ENCODE measurements at regions not wholly inside any gene's neighbourhood (a gene's known extent, or its start where the extent isn't known, plus 50 kb on each side); places are given as distances from the start of the nearest gene placed in this dataset.

DNA sequence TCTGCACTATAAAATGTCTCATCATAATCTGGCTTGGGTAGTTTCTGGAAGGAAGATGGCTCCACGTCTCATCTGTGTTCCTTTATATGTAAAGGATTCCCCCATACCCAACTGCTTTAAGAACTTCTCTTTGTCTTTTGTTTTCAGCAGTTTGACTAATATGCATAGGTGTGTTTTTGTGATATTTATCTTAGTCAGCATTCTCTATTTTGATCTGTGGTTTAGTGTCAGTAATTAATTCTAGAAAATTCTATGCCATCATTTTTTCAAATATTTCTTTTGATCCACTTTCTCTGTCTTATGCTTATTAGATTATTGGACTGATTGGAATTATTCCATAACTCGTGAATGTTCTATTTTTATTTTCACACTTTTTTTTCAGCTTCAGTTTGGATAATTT lies 286.3 kb upstream of the THRB start:
- no peak overlapping the region for H3K27ac Mint-ChIP-seq
- Histone ChIP-seq H3K9me3 (replicated peaks in 1 of 2; ENCODE audit: control insufficient read depth in 1 of 2, insufficient read depth in 1 of 2, low read length in 2 of 2) (peaks cover 6 to 11% of the 10 kb centered on the region in 2 donors), H3K27me3 (ENCODE audit: control insufficient read depth in 2 of 2, insufficient read depth in 2 of 2, low read length in 2 of 2) (no peaks in the 10 kb centered on the region), H3K9ac (ENCODE audit: insufficient read depth, low read length, poor library complexity, severe bottlenecking) (no peak overlapping the region), H3K36me3 (replicated peaks in 1 of 2; ENCODE audit: control insufficient read depth in 1 of 2, insufficient read depth in 2 of 2, low read length in 2 of 2) (no peaks in the 10 kb centered on the region), H4K20me1 (ENCODE audit: insufficient read depth, low read length) (no peaks in the 10 kb centered on the region), H3K79me2 (ENCODE audit: insufficient read depth, low read length) (no peaks in the 10 kb centered on the region), H2AFZ (ENCODE audit: insufficient read depth, low read depth, low read length, poor library complexity, severe bottlenecking) (no peak overlapping the region), H3K4me1 (ENCODE audit: control insufficient read depth in 1 of 2, insufficient read depth in 2 of 2, low read length in 2 of 2) (no peaks in the 10 kb centered on the region), H3K4me2 (replicated peaks; ENCODE audit: extremely low read depth, low read length, poor library complexity, severe bottlenecking) (no peak overlapping the region), H3K27ac (ENCODE audit: low read depth in 1 of 2, low read length in 2 of 2) (no peak overlapping the region), H3K4me3 (replicated peaks in 1 of 3; ENCODE audit: low read depth in 2 of 3, low read length in 3 of 3) (no peak overlapping the region)
- H3K9me3 Mint-ChIP-seq: peaks cover 2 to 12% (median 7%) of the 10 kb centered on the region in 7 donors
- DNase-seq: no peak
- no peaks in the 10 kb centered on the region for H3K4me1 Mint-ChIP-seq
- TF ChIP-seq, protein P1, sequence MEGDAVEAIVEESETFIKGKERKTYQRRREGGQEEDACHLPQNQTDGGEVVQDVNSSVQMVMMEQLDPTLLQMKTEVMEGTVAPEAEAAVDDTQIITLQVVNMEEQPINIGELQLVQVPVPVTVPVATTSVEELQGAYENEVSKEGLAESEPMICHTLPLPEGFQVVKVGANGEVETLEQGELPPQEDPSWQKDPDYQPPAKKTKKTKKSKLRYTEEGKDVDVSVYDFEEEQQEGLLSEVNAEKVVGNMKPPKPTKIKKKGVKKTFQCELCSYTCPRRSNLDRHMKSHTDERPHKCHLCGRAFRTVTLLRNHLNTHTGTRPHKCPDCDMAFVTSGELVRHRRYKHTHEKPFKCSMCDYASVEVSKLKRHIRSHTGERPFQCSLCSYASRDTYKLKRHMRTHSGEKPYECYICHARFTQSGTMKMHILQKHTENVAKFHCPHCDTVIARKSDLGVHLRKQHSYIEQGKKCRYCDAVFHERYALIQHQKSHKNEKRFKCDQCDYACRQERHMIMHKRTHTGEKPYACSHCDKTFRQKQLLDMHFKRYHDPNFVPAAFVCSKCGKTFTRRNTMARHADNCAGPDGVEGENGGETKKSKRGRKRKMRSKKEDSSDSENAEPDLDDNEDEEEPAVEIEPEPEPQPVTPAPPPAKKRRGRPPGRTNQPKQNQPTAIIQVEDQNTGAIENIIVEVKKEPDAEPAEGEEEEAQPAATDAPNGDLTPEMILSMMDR (IDR thresholded peaks at IDR 0.05): no peak
- WGBS (ENCODE audit: insufficient coverage): no CpG with 5 or more reads among the region's 2 CpGs
- intact Hi-C loops (cut with micrococcal nuclease): no loop called here
- H3K4me3 Mint-ChIP-seq: no peak overlapping the region
- no peaks in the 10 kb centered on the region for H3K27me3 Mint-ChIP-seq (ENCODE audit: low read depth in 3 of 3)
- H3K36me3 Mint-ChIP-seq: no peaks in the 10 kb centered on the region

DNA sequence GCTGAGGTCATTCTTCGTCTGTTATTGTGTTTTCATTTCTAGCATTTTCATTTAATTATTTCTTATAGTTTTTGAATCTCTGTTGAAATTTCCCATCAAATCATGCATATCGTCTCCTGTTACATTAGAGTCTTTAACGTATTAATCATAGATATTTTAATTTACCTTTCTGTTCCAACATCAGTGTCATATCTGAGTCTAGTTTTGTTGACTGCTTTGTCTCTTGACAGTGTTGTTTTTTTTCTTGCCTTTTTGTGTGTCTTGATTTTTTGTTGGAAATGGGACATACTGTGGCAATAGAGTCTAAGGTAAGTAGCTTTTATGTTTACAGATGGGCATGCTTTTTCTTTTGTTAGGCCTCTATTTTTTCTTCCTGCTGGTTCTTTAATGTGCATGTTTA lies 286.8 kb upstream of the THRB start:
- Histone ChIP-seq H3K4me2 (replicated peaks; ENCODE audit: extremely low read depth, low read length, poor library complexity, severe bottlenecking) (no peak overlapping the region), H3K36me3 (replicated peaks in 1 of 2; ENCODE audit: control insufficient read depth in 1 of 2, insufficient read depth in 2 of 2, low read length in 2 of 2) (no peaks in the 10 kb centered on the region), H3K4me1 (ENCODE audit: control insufficient read depth in 1 of 2, insufficient read depth in 2 of 2, low read length in 2 of 2) (no peaks in the 10 kb centered on the region), H2AFZ (ENCODE audit: insufficient read depth, low read depth, low read length, poor library complexity, severe bottlenecking) (no peak overlapping the region), H3K4me3 (replicated peaks in 1 of 3; ENCODE audit: low read depth in 2 of 3, low read length in 3 of 3) (no peak overlapping the region), H3K27ac (ENCODE audit: low read depth in 1 of 2, low read length in 2 of 2) (no peak overlapping the region), H3K9me3 (replicated peaks in 1 of 2; ENCODE audit: control insufficient read depth in 1 of 2, insufficient read depth in 1 of 2, low read length in 2 of 2) (peaks cover 7 to 11% of the 10 kb centered on the region in 2 donors), H3K9ac (ENCODE audit: insufficient read depth, low read length, poor library complexity, severe bottlenecking) (no peak overlapping the region), H3K27me3 (ENCODE audit: control insufficient read depth in 2 of 2, insufficient read depth in 2 of 2, low read length in 2 of 2) (no peaks in the 10 kb centered on the region), H4K20me1 (ENCODE audit: insufficient read depth, low read length) (no peaks in the 10 kb centered on the region), H3K79me2 (ENCODE audit: insufficient read depth, low read length) (no peaks in the 10 kb centered on the region)
- intact Hi-C loops (cut with micrococcal nuclease): no loop called here
- Mint-ChIP-seq H3K4me1 (no peaks in the 10 kb centered on the region), H3K27ac (no peak overlapping the region), H3K4me3 (no peak overlapping the region), H3K27me3 (ENCODE audit: low read depth in 3 of 3) (no peaks in the 10 kb centered on the region), H3K9me3 (peaks cover 2 to 12% (median 7%) of the 10 kb centered on the region in 7 donors), H3K36me3 (no peaks in the 10 kb centered on the region)
- WGBS (ENCODE audit: insufficient coverage): no CpG with 5 or more reads among the region's 3 CpGs
- no peak for DNase-seq
- TF ChIP-seq, protein P1 (IDR thresholded peaks at IDR 0.05): no peak

All from CD14-positive monocyte (primary cell).